Caki2 (cell line): ENCODE measurements at regions not wholly inside any gene's neighbourhood (a gene's known extent, or its start where the extent isn't known, plus 50 kb on each side); places are given as distances from the start of the nearest gene placed in this dataset.

Experiments
- DNase-seq: peaks from one replicate; pipeline ENCODE4 v3.0.0-alpha.2; 2015; ENCODE audit warnings: low read depth
- in situ Hi-C: cut with HindIII; loops from 2 replicates; pipeline ENCODE4 v1.10.0; 2016; ENCODE audit warnings: low sequenced_read_pairs, low pct_unique_long_range_greater_than_20kb, mixed read lengths

DNA sequence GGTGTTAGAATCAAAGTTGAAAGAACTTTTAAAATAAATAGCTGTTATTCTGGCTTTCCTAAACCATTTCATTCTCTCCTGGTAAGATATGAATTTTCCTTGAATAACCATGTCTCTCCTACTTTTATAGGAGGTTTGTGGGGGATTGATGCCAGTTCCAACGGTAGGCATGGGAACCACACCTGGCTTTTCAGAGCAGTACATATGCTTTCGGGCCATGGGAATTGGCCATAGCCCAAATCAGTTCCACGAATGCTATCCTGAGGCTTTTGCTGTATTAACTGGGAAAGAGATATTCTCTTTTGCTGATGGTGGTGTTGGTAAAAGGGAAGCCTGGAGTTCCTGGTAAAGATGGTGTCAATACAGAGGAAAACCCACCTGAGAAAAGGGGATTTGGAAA, 396.2 kb upstream of the ZNF385D start:
- no peak for DNase-seq
- in situ Hi-C loops: no loop called here

DNA sequence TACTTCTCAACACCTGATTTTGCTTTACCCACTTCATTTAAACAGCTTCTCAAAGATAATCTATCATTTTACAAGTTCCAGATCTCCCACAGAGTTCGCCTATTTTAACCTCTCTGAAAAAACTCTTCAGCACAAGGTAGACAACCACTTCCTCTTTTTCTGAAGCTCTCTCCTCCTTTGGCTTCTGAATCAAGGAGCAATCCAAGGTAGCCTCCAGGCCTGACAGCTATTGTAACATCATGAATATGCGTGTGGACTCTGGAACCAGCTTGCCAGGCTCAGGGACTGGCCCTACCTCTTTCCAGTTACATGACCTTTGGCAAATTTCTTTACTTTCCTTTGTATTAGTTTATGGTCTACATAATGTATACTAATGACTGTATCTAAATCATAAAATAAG, 405.9 kb upstream of the ZNF385D start:
- in situ Hi-C loops: no loop called here
- DNase-seq: no peak

DNA sequence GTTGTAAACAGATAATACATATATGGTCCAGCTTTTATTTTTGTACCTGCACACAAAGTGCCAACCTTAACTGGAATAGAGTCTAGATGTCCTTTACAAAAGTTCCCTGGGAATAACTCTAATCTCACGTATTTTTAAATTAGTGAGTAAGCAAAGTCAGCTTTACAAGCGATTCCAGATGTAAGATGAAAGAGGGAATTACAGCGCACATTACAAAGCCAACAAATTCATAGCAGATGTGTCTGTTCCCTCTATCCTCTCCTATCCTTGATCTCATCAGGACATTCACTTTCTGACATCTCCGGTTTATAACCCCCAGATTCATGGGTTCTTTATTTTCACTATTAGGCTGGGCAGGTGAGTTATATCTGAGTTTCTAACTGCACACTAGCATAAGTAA, 406.8 kb upstream of the ZNF385D start:
- in situ Hi-C loops: no loop called here
- DNase-seq: no peak

DNA sequence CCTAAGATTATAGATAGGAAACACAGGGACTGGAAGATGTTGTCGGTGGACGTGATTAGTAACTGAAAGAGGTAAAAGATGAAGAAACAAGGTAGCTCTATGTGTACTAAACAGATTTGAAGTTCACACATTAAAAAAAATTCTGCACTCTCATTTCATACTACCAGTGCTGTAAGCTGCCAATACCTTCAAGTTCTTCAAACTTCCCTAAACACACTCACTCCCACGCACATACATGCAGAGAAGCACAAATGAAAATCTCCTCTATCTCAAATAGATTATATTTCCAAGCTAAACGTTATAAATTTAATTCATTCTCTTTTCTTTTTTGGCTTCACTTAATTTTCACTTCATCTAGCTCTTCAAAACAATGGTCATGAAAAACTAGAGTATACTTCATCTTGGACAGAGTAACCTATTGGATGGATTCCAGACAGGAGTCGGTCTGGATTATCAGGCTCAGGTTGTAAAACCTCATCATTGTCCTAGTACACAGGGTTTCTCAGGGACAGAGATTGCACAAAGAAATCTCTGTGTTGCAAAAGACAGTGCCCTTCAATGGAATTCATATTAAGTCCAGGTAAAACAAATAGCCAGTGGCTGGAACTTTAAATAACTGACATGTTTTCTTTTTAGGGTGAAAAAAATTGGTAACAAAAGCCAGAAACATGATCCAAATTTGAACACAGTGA, 408.1 kb upstream of the ZNF385D start:
- no peak for DNase-seq
- in situ Hi-C loops: no loop called here

DNA sequence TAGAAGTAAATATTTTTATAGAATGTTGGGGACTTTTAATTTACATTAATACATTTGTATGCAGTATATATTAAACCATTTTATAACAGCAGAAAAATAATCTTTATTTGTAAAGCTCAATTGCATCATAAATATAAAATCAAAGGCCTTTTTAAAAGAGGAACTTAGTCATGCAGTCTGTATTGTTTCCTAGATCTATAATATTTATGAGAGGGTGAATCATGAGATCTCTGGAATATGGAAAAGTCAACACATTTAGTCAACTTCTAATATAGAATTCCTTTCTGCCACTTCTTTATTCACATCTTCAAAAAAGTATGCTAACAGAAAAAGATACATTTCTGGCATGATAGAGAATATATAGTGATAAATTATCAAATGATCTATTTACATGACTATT, 410.3 kb upstream of the ZNF385D start:
- DNase-seq: no peak
- in situ Hi-C loops: no loop called here

DNA sequence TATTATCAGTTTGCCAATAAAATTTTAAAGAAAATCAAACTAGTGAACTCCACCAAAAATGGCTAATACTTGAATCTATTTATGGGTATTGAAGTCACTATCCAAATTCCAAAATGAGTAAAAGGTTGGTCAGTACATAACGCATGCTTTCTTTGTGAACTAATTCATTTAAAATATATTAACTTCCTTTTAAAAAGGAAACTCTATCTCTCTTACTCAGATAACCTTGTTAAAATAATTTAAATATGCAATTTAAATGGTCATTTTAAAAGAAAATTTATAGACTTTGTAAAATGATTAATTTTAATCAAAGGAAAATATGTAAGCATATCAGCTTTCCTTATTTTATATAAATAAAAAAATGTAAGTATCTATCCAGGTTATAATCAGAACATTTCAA, 419.4 kb upstream of the ZNF385D start:
- in situ Hi-C loops: no loop called here
- DNase-seq: no peak

DNA sequence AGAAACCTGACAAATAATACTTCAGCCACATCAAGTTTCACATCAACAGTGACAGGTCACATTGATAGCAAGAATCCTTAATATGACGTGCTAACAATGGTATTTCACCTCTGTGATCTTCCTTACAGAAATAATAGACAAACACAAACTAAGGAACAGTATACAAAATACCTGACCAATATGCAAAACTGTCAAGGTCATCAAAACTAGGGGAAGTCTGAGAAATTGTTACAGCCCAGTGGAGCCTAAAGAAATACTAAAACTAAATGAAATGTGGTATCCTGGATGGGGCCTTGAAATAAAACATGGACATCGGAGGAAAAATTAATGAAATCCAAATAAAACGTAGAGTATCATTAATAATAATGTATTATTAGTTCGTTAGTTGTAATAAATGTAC, 422.0 kb upstream of the ZNF385D start:
- in situ Hi-C loops: no loop called here
- no peak for DNase-seq

DNA sequence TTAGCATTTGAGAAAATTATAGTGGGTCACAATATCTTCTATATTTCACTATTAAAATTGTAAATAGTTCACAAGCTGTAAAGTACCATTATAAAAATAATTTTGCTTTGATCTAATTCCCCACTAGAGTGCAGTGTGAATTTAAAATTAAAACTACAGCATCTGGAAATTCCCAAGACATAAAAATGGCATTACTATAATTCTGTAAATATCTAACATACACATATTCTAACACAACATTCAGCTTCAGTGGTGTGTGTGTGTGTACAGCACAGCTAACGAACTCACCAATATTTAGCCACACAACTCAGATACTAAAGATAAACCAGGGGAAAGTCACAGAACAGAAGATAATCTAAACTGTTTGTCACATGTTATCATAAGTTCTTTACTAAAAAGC, 424.9 kb upstream of the ZNF385D start:
- DNase-seq: no peak
- in situ Hi-C loops: no loop called here

DNA sequence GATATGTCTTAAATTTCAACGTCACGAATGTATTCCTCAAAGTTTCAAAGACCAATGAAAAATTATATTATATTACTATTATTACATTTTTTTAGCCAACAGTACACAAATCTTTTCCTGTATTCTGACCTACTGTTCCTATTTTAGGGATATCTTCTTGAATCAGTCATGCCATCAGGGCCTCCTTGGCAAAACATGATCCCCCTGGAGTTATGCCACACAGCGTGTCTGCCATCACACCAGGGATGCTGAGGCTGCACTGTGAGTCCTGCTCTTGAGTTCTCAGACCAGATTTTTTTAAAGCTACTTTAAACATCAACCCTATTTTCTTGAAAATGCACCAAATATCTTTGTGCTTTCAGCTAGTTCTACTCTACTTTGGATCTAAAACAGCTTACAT, 425.9 kb upstream of the ZNF385D start:
- in situ Hi-C loops: no loop called here
- DNase-seq: no peak

DNA sequence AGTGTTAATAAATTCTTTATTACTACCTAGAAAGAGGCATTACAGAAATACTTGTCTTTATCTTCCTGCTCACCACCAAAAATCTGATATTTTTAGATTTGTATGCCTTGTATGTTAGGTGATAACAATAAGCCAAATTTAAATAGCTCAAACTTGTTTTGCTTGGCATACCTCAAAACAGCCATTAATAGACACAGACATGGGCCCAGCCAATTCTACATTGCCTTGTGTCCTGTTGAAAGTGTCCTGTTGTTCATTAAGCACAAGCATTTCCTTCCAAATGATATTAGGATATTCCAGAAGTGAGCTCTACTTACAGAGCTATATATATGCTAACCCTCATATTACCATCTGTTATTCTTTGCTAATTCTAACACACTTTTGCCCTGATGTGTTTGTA, 438.6 kb upstream of the ZNF385D start:
- DNase-seq: no peak
- in situ Hi-C loops: no loop called here

DNA sequence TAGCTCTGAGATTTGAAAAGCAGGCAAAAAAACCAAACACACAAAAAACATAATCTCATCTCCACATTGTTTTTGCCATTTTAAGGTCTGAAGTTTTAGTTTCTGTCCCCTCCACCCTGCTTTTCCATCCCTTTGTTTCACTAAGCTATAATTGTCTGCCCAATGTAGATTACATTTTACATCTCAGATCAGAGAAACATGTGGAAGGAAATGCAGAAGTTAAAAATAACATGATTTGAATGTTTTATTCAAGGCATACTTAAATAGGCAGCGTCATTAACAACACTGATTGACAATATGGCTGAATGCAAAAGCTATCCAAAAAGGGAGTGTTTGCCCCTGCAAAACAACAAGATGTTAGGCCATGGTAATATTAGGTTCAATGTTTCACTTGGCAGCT, 448.1 kb upstream of the ZNF385D start:
- DNase-seq: no peak
- in situ Hi-C loops: no loop called here

DNA sequence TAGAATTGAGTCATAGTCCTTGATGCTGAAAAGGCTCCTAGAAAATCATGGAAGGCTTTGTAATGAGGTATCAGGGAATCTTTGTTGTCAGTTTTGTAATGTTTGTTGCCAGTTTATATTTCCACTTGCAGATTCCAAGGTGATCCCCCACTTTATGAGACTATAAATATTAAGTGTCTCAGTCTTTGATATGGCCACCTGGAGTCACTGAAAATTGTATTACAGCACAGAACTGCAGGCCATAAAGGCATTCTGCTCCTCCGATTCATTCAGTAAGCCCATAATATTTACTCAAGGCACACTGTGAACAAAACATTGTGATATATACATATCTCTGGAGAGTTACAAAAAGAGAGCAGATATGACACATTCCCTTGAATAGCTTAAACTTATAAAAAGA, 457.8 kb upstream of the ZNF385D start:
- DNase-seq: no peak
- in situ Hi-C loops: no loop called here

DNA sequence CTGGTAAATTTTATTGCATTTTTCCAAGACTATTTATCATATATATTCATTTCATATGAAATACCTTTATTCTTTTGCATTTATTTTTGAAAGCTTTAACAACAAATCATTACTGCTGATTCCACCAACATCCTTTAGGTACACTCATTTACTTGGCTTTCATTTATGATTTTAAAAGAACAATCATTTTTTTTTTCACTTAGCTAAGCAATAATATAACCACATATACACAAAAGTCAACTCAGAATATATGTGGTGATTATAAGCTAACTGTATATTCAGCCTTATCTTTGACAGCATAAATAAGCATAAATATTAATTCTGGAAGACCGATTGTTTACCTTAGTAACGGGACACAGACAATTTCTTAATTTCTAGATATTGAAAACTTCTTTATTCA, 458.6 kb upstream of the ZNF385D start:
- in situ Hi-C loops: no loop called here

DNA sequence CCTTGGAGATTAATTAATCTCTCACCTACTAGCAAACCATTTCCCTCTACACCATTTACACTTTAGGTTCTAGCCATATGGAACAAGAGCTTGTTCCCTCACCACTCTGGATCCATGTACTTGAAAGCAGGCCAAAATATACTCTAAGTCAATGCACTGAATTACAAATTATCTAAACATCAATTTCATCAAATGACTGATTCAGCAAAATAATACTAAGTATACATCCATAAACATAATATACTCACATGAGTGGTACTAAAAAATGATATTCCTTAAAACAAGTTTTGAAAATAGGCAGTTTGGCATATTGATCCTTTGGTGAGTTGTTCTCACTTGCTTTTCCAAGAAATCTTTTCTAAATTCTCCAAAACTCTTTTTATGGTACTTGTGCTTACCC, 459.7 kb upstream of the ZNF385D start:
- DNase-seq: no peak
- in situ Hi-C loops: no loop called here

More for the DNA sequence above, 458.6 kb upstream of the ZNF385D start:
- no peak for DNase-seq

DNA sequence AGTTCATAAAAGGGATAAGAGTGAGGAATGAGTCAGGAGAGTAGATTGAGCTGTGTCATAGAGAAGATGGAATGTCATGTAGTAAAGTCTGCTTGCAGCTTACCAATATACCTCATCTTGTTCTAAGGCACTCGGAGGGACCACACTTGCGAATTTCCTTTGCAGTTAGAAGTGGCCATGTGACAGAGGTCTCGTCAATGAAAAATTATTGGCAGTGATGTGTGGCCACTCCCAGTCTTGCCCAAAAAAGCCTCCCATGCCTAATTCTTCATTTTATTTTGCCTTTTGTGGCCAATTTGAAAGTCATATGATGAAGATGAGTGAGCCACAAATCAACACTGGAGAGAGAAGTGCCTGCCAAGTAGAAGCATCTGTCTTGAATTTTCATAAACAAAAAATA, 465.6 kb upstream of the ZNF385D start:
- in situ Hi-C loops: no loop called here
- DNase-seq: no peak

DNA sequence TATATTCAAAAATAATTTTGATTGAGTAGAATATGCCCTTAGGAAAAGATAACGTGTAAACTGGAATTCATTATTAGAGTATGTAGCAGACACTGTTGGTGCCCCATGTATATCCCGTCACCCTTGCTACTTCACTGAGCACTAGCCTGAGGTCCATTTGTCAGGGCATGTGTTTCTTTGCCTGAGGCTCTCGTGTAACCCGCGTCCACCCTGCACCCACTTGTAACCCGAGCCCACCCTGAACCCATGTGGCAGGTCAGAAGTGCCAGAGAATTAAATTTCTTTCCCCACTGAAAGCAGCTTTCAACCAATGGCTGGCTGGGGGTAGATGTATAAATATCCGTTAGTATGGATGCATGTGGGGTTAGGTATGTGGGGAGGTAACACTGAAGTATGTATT, 474.2 kb upstream of the ZNF385D start:
- DNase-seq: no peak
- in situ Hi-C loops: no loop called here

DNA sequence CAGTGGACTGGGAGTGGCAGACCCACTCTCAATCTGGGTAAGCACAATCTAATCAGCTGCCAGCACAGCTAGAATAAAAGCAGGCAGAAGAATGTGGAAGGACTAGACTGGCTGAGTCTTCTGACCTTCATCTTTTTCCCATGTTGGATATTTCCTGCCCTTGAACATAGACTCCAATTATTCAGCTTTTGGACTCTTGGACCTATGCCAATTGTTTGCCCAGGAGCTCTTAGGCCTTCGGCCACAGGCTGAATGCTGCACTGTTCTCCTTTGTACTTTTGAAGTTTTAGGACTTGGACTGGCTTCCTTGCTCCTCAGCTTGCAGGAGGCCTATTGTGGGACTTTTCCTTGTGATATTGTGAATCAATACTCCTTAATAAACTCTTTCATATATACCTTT, 477.7 kb upstream of the ZNF385D start:
- in situ Hi-C loops: no loop called here
- DNase-seq: no peak

DNA sequence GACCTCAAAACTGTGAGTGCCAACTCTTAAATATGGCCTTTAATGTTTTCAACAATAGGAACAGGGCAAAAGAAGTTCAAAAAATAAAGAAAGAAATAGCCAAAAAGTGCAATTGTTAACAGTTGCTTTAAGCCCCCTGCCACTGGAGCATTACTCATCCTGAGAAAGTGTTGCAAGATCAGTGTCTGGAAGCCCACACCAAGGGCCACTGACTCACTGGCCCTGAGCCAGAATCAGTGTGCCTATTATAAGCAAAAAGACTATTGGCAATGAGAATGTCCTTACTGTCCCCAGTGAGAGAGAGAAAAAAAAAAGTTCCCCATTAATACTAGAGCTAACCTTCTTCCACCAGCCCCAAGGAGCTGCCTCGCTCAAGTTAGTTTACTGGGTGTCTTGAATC, 480.1 kb upstream of the ZNF385D start:
- in situ Hi-C loops: no loop called here

DNA sequence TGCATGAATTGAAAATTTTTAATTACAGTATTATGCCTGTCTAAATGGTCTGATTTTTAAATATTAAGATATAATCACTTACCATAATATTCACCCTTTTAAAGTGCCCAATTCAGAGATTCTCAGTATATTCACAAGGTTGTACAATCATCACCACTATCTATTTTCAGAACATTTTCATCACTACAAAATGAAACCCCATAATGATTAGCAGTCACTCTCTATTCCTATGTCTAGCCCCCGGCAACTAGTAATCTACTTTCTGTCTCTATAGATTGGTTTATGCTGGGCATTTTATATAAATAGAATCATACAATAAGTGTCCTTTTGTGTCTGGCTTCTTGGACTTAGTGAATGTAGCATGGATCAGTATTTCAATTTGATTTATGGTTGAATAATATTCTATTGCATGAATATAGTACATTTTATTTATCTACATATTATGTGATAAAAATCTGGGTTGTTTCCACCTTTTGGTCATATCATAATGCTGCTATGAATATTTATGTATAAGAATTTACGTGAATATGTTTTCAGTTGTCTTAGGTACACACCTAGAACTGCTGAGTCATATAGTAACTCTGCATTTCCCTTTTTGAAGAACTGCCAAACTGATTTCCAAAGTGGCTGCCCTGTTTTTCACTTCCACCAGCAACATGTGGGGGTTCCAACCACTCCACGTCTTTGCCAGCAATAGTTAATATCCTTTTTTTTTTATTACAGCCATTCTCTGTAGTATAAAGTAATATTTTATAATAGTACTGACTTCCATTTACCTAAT, 485.7 kb upstream of the ZNF385D start:
- in situ Hi-C loops: no loop called here
- no peak for DNase-seq

More for the DNA sequence above, 480.1 kb upstream of the ZNF385D start:
- DNase-seq: no peak

DNA sequence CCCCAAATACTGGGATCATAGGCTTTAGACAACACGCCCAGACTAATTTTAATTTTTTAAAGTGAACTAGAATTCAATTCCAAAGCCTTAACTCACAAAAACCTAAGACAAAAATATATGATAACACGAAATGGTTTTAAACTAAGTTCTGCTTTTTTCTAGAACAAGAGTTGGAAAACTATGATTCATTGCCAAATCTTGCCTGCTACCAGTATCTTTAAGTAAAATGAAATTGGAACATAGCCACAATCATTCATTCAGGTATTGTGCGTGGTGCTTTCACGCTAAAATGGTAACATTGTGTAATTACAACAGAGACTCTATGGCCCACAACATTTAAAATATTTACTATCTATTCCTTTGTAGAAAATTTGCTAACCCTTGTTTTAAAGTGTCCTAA, 488.0 kb upstream of the ZNF385D start:
- in situ Hi-C loops: no loop called here
- no peak for DNase-seq
